ENCODE measurements at regions not wholly inside any gene's neighbourhood (a gene's known extent, or its start where the extent isn't known, plus 50 kb on each side); places are given as distances from the start of the nearest gene placed in this dataset.

DNA sequence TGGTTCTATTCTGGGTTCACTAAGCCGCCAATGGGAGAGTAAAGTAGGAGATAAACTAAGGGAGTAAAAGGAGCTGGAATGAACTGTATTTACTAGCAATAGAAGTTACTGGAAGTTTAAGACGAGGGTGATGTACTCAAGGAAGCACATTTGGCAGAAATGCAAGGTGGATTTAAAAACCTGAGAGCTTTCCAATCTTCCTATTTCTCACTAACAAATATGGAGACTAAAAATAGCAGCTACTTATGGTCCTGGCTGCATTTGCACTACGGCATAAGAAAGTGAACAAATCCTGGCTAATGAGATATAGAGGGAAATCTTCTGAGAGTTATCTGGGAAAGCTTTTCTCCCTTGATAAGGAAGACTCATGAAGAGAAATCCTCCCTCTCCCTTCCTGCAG lies 153.4 kb downstream of the TMEM161B start:
- no peak for TF ChIP-seq CTCF (IDR thresholded peaks at IDR 0.05)
- no peak for TF ChIP-seq POLR2A (IDR thresholded peaks at IDR 0.05)
- TF ChIP-seq POLR2AphosphoS5 (IDR thresholded peaks at IDR 0.05) = no peak

All from breast epithelium (tissue), 3 donors.